Nucleus accumbens (tissue), 56 donors: ENCODE measurements at regions not wholly inside any gene's neighbourhood (a gene's known extent, or its start where the extent isn't known, plus 50 kb on each side); places are given as distances from the start of the nearest gene placed in this dataset.
"Not testable (repeated sequence)": the region's sequence is repeated elsewhere in the genome, so short reads cannot be mapped to it uniquely, and the experiment has no call there.

Source experiments
- DNase-seq, 56 donors: peaks; one replicate each; lab custom pipeline; 2025; lab: John Stamatoyannopoulos, UW

DNA sequence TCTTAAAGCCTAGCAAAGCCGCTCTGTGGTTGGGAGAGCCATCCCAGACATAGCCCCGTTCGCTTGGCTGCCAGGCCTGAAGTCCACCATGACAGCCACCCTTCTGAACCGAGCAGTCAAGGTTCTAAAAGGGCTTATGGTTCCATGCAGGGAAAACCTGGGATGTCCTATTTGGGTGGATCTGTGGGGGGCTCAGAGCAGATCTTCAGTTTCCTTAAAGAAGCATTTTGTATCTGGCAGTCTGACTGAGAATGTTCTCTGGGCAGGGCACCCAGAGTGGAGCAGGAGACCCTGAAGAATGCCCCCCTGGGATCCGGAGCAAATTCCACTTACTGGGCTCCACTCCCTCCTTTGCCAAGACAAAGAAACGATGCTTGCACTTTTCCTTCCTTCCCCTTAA is 127.2 kb downstream of the IRX5 start:
- no peak for DNase-seq

DNA sequence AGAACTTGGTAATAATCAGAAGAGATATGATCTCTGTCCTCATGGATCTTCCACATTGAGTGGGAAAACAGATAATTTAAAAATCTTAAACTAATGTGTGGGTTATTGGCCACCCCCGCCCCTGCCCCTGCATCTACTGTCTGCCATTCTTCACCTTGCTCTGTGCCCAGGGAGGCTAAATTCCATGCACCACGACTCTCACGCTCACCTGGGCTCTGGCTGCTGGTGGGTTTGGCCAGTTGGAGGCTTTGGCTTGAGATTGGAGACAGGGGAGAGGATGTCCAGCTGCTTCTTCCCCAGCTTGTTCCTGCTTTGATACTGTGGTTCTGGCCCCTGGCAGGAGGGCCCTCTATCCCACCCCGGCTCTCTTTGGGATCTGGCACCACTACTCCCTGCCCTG is 127.9 kb downstream of the IRX5 start:
- no peak for DNase-seq

DNA sequence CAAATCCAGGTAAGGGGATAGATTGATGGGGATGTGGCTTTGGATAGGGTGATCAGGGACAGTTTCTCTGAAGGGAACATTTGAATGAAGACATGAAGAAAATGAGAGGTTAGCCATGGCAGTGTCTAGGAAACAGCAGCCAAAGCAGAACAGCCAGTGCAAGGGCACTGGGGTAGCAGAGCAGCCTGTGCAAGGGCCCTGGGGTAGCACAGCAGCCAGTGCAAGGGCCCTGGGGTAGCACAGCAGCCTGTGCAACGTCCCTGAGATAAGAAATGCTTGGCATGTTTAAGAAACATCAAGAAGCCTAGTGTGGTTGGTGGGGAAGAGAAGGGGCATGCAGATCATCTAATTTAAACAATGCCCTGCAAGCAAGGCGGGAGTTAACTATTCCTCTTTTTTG is 128.5 kb downstream of the IRX5 start:
- DNase-seq, result no peak

DNA sequence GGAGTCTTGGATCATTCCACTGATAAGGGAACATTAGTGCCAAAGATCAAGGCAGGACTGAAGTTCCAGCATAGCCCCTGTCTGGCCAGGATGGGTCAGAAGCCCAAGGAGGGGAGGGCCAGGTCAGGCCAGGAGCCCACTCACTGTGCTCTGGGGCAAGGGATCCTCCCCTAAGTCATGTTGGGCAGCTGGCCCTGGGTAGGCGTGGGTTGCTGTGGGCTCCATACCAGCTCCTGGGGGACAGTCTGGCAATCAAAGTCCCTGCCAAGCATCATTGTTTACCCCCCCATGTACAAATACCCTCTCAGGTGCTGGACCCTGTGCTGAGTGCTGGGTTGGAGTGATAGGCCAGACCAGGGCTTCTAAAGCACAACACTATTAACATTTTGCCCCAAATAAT is 130.5 kb downstream of the IRX5 start:
- no peak for DNase-seq

DNA sequence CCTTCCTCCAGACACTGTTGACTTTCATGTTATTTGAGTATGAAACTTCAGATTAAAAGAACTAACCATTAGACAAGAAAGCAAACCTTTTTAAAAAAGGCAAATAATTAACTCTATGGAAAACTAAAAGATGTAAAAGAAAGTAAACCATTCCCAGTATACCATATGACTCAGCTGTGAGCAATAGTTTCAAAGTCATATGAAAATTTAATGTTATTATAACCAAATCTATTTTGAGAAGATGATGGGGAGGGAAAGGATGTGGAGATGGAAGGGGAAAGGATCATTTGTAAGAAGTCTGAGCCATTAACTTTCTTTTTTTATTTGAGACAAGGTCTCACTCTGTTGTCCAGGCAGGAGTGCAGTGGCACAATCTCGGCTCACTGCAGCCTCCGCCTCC is 131.8 kb downstream of the IRX5 start:
- DNase-seq, result no peak

DNA sequence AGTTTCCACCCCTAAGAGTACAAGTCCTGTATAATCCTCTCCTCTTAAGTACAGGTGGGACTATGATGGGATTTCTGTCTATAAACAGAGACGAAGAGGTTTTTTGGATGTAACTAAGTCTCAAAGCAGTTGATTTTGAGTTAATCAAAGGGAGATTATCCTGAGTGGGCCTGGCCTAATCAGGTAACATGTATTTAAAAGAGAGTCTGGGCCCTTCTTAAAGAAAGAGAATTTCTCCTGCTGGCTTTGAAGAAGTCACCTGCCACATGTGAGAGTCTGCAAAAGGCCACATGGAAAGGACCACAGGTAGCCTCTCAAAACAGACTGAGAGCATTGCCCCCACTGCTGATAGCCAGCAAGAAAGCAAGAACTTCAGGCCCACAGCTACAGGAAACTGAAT is 142.3 kb downstream of the IRX5 start:
- no peak for DNase-seq

DNA sequence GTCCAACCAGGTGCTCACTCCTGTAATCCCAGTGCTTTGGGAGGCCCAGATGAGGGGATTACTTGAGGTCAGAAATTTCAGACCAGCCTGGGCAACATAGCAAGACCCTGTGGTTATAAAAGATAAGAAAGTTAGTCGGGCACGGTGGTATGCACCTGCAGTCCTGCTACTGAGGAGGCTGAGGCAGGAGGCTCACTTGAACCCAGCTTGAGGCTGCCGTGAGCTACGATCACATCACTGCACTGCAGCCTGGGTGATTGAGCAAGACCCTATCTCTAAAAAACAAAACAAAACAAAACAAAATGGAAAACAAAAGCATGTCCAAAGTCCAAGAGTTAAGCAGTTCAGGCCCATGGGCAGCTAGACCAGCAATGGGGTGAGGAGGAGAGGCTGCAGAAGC is 143.2 kb downstream of the IRX5 start:
- DNase-seq, result no peak

DNA sequence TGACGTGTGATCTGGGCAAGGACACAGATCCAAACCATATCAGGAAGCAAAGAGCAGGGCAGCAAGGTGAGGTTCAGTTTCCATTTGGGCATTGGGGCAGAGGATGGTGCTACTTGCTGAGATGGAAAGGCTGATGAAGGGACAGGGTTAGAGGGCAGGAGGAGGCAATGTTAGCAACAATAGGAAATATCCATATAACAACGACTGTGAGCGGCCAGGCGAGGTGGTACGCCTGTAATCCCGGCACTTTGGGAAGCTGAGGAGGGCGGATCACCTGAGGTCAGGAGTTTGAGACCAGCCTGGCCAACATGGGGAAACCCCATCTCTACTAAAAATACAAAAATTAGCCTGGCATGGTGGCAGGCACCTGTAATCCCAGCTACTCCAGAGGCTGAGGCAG is 144.5 kb downstream of the IRX5 start:
- not testable (repeated sequence) for DNase-seq

DNA sequence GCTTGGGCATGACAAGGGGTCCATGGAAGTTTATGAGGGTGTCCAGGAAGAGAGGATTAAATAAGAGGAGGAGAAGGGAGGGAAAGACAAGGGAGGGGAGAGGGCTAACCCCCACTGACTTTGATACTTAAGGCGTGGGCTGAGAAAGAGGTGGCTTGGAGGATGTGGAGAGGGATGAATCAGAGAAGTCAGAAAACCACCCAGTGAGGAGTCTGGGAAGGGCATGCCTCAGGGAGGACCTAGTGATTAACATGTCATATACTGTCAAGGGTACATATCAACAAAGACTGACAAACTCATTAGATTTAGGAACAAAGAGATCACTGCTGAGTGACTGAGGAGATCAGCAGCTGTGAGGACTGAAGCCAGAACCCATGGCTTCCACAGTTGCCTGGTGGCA is 145.4 kb downstream of the IRX5 start:
- DNase-seq, result no peak

DNA sequence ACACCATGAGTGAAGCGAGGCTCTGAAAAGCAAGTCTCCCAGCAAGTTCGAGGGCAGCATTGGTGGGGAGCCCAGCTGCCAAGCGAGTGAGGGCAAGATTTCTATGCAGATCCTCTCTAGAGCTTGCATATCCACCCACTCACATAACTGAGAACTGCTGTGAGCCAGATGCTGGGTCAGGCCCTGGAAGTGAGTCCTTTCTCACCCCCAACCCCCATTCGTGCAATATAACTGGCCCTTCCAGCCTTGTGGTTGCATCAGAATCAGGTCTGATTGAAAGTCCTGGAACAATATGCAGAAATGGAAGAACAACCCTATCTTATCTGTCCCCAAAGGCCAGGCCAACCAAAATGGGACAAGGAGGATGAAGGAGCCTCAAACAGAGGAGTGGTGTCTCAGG is 146.6 kb downstream of the IRX5 start:
- DNase-seq, result no peak

DNA sequence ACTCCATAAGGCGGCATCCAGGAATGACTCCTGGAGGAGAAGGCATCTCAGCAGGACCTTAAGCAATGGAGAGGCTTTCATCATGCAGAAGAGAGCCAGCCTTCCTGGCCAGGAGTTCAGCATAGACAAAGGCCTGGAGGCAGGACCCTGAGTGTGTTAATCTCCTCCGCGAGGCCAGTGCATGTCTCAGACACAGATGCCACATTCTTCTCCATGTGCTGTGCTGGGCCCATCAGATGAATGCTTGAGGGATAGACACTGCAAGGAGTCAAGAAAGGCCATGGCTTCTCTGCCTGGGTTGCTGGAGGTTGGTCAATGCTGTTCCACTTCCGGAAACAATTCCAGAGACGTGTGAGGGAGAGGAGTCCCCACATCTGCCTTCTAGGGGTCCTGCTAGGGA is 147.5 kb downstream of the IRX5 start:
- DNase-seq, result no peak

DNA sequence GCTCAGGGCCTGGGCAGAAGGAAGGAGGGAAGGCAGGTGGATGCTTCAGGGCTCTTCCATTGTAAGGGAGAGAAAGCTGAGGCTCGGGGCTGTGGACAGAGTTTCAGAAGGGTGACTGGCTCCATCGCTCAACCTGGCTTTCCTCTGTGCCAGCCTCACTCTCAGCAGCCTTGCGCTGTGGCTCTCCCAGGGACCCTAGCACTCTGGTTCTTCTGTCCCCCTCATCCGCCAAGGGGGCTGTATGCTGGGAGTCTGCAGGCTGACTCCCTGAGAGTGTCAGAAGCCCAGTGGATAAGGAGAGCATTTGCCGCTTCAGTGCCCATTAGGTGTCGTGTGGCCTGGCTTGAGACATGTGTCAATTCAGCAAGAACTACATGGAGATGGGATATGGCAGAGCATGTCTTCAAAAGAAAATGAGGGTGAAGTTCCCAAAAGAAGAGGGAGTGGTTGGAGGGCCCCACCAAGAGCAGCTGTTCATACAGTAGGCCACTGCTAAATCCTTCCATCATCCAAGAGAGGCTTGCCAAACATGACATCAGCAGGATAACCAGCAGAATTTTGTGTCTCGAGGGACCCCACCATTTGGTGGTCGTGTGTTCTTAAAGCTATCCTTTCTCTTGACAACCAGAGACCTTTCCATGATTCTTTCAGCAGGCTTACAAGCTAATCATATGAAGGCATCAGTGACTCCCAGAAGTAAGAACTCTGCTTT is 148.2 kb downstream of the IRX5 start:
- no peak for DNase-seq

DNA sequence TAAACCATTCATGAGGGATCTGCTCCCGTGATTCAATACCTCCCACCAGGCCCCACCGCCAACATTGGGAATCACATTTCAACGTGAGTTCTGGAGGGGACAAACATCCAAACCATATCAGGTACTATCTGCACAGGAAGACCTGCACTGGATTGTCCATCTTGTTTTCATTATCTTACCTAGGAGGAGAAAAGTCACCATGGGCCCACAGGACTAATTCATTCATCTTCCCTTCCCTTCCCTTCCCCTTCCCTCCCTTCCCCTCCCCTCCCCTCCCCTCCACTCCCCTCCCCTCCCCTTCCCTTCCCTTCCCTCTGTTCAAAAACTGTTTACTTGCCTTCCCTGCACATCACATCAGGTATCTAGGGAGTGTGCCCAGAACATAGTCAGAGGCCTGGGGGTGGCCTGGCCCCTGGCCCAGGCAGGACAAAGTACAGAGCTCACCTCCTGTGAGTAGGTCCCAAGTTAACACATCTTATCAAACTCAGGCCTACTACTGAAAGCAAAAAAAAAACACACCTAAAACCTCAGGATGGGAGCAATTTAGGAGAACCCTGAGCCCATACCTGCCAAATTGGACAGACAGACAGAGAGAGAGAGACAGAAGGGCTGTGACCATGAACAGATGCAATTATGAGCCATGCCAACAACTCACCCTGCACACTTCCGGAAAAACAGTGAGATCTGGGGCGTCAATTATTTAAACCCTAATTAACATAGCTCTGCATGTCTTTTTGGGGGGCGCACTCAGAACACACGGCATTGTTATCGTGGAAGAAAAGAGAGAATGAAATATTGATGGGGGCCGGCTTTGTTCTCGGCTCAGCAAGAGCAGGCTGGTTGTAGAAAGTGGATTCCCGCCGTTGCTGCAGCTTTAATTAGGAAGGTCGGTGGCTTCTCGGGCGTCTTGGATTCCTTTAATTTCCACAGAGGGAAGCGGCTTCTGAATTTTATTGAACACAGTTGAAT is 151.2 kb downstream of the IRX5 start:
- DNase-seq, result no peak

DNA sequence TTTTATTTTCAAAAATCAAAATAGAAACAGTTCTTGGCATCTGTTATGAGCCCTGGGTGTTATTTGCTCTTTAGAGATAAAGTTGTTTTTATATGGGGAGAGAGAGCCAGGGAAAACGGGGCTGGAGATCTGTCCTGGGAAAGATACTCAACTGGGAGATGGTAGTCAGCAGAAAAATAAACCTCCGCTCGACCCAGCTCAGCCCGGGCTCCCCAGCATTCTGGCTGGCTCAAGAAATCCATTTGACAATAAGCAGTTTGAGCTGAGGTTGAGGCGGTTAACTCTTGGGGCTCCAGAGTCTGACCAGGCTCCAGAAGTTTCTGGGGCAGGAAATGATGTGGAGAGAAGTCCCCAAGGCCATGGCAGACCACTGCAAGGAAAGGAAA is 151.9 kb downstream of the IRX5 start:
- DNase-seq, result no peak

DNA sequence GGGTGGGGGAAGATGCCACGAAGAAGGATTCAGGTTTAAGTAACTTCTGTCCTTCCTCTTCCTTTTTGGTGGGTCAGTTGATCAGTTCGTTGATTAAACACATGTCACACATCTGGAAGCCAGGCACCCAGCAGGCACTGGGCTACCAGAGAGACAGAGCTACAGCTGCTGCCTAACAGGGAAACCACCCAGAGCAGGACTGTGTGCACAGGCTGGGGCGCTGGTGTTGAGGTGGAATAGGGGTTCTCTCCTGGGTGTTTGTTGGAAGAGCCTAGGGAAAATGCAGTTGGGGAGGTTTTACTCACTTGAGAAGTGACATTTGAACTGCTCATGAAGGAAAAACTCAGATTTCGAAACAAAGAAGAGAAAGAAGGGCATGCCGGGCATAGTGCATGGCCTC is 152.4 kb downstream of the IRX5 start:
- DNase-seq, result no peak

DNA sequence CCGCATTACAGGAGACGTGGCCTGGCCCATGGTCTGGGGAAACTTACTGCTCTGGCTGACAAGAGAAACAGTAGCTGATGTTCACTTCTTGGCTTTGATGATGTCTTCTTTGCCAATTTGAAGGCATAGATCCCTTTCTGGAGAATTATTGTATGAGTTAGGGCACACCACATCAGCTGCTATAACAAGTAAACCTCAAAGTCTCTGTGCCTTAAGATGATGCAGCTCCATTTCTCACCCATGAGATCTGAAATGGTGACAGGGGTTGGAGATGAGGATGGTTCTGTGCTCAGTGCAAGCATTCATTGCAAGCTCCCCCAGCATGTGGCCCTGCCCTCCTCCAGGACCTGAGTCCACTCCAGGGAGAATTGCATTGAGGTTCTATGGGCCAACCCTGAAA is 157.4 kb downstream of the IRX5 start:
- no peak for DNase-seq

DNA sequence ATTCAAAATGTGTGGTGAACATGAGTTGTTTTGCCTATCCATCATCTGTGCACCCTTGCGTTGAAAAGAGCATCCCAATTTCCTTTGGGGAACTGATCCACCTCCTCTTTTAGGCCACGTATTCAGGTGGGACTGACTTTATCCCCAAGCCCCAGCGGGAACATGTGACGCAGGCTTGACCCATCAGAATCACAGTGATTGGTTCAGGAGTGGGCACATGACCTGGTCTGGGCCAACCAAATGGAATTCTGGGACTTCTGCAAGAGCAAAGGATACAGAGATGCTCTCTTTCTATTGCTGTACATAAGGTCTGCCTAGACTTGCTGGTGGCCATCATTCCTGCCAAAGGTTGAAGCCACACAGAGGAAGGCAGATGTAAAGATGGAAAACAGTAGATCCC is 158.9 kb downstream of the IRX5 start:
- no peak for DNase-seq

DNA sequence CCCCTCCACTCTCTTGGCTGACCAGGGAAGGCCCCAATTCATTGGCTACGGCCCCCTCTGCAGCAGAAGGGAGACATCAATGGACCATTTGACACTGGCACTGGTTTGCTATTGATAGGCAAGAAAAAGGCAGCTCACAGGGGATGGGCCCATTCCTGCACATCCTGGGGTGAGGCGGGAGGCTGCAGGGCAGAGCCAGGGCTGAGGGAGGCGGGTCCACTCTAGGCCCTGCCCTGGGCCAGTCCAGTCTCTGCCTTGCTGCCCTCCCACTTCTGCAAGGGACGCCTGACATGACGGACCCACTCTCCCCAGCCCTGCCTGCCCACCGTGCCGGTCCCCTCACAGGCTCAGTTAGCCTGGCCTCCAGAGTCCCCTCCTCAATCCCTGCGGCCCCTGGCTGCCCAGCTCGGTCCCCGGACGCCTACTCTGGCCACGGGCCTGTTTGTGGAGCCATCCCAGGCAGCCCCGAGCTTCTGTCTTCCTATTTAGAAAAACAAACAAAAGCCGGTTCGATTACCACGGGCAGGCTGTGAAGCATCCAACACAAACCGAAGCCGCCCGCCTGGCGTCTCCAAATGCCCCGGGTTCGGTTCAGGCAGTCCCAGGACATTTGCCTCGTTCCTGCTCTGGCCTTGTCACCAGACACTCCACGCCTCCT is 160.7 kb downstream of the IRX5 start:
- DNase-seq, result no peak

DNA sequence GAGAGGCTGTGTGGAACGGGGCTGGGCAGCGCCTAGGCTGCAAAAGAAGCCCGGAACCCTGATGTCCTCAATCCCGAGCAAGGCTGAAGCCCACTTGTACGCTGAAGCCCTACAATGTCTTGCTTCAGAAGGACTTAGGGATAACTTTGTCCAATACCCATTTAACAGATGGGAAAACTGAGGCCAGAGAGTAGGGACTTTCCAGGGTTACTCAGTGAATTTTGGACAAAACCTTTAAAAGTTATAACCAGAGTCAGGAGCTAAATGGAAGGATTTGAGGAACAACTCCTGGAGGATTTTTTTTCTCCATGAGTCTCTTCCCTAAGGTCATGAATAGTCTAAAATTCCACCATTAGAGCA is 161.2 kb downstream of the IRX5 start:
- DNase-seq, result no peak

DNA sequence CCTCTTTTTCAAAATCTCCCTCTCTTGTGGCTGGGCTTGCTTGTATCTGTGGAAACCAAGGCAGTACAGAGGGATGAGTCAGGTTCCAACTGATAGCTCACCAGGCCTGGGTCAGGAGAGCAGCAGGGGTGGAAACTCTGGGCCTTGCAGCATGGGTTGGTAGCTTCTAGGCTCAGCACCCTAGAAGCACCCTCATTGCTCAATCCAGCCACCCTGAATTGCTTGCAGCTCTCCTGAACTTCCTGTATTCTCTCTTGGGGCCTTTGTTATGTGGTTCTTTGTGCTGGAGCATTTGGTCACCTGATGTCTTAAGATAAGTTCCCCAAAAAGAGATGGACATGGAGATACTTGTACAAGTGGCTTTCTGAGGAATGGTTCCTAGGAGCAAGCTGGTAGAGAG is 169.4 kb downstream of the IRX5 start:
- no peak for DNase-seq

DNA sequence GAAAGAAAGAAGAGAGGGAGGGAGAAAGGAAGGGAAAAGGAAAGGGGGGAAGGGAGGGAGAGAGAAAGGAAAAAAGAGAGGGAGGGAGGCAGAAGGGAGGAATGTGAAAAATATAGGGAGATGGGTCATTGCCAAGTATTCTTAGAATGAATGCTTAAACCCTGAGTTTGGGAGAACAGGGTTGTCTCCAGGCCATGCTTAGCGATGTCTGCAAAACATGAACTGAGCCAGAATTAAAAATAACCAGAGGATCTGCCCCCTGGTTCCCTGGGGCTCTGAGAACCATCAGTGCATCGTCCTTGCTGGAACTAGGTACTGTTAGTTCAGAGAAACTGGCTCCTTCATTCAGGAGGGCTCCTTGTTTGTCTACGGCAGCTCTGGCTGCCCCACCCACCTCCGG is 170.4 kb downstream of the IRX5 start:
- DNase-seq, result no peak

DNA sequence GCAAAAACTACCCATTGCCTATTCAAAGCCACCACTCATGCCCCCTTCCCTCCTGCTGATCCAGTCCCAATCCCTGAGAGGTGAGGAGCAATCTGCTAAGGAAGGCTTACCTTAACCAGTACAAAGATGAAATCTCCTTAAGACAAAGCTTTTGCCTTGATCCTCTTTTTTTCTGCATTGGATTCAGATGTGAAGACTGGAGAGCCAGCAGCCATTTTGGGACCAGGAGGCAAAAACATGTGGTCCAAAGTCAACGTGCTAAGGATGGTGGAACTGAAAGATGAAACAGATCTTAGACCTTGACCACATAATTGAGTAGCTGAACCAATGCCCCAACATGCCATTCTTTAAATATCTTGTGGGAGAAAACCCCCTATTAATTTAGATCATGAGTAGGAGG is 171.4 kb downstream of the IRX5 start:
- no peak for DNase-seq
